Glutamatergic neuron (in vitro differentiated cells): ENCODE measurements at regions not wholly inside any gene's neighbourhood (a gene's known extent, or its start where the extent isn't known, plus 50 kb on each side); places are given as distances from the start of the nearest gene placed in this dataset.
A peak's percentile ranks its signal among the peaks of the same experiment; 100 is the strongest.

ENCODE experiments used
- DNase-seq: peaks from one replicate; pipeline ENCODE4 v3.0.0; 2022
- H3K27ac Mint-ChIP-seq: one replicate; pipeline ENCODE4 v1.8.0; 2020; ENCODE audit warnings: mild to moderate bottlenecking, mixed read lengths, inconsistent platforms; ENCODE audit not compliant: unreplicated experiment
- H3K27me3 Mint-ChIP-seq: one replicate; pipeline ENCODE4 v1.8.0; 2020; ENCODE audit warnings: mild to moderate bottlenecking, moderate library complexity, mixed read lengths, inconsistent platforms; ENCODE audit not compliant: unreplicated experiment
- H3K36me3 Mint-ChIP-seq: one replicate; pipeline ENCODE4 v1.8.0; 2020; ENCODE audit warnings: mild to moderate bottlenecking, mixed read lengths, inconsistent platforms; ENCODE audit not compliant: unreplicated experiment
- H3K4me1 Mint-ChIP-seq: one replicate; pipeline ENCODE4 v1.8.0; 2020; ENCODE audit warnings: mild to moderate bottlenecking, low read depth, mixed read lengths, inconsistent platforms; ENCODE audit not compliant: unreplicated experiment
- H3K4me3 Mint-ChIP-seq: one replicate; pipeline ENCODE4 v1.8.0; 2020; ENCODE audit warnings: mild to moderate bottlenecking, mixed read lengths, inconsistent platforms; ENCODE audit not compliant: unreplicated experiment
- H3K9me3 Mint-ChIP-seq: one replicate; pipeline ENCODE4 v1.8.0; 2020; ENCODE audit warnings: mild to moderate bottlenecking, moderate library complexity, mixed read lengths, inconsistent platforms; ENCODE audit not compliant: unreplicated experiment
- TF ChIP-seq, protein P1 (sequence below): fragments of 200-600 bp; sonication (generic); IDR thresholded peaks from one replicate; pipeline ENCODE4 v1.5.0; 2021; ENCODE audit not compliant: partially characterized antibody, unreplicated experiment

DNA sequence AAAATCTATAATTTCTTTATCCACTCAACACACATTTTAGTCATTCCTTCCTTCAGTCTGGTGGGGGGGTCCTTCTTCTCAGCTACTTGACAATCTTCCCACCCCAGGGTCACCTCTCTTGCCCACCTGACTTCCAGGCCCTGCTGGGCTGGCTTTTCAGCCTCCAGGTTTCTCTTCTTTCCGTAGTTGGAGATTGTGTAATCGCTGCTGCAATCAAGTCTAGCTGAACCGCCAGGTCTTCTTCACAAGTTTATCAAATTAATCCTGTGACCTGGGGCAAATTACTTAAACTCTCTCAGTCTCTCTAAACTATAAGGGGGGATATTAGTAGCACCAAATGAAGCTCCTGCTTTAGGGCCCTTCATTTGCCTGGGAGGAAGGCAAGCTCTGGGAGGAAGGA lies 102.9 kb upstream of the TNIP3 start:
- DNase-seq: no peak
- TF ChIP-seq, protein P1, sequence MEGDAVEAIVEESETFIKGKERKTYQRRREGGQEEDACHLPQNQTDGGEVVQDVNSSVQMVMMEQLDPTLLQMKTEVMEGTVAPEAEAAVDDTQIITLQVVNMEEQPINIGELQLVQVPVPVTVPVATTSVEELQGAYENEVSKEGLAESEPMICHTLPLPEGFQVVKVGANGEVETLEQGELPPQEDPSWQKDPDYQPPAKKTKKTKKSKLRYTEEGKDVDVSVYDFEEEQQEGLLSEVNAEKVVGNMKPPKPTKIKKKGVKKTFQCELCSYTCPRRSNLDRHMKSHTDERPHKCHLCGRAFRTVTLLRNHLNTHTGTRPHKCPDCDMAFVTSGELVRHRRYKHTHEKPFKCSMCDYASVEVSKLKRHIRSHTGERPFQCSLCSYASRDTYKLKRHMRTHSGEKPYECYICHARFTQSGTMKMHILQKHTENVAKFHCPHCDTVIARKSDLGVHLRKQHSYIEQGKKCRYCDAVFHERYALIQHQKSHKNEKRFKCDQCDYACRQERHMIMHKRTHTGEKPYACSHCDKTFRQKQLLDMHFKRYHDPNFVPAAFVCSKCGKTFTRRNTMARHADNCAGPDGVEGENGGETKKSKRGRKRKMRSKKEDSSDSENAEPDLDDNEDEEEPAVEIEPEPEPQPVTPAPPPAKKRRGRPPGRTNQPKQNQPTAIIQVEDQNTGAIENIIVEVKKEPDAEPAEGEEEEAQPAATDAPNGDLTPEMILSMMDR: no peak
- no peak overlapping the region for H3K4me3 Mint-ChIP-seq
- H3K4me1 Mint-ChIP-seq: no peaks in the 10 kb centered on the region
- H3K27me3 Mint-ChIP-seq: no peaks in the 10 kb centered on the region
- H3K27ac Mint-ChIP-seq: no peak overlapping the region
- H3K36me3 Mint-ChIP-seq: no peaks in the 10 kb centered on the region
- no peaks in the 10 kb centered on the region for H3K9me3 Mint-ChIP-seq

DNA sequence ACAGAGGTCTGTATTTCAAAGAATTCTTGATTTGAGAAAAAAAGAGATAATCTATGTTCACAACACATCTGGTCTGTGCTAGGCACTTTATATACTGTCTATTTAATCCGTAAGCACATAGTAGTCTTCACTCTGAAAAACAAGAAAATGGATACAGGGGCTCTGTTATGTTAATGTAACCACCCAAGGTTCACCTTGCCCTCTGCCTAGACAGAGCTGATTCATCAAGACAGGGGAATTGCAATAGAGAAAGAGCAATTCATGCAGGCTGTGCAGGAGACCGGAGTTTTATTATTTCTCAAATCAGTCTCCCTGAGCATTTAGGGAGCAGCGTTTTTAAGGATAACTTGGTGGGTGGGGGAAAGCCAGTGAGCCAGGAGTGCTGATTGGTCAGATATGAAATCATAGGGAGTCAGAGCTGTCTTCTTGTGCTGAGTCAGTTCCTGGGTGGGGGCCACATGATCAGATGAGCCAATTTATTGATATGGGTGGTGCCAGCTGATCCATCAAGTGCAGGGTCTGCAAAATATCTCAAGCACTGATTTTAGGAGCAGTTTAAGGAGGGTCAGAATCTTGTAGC lies 92.9 kb upstream of the TNIP3 start:
- no peaks in the 10 kb centered on the region for H3K4me1 Mint-ChIP-seq
- no peaks in the 10 kb centered on the region for H3K36me3 Mint-ChIP-seq
- H3K9me3 Mint-ChIP-seq: no peaks in the 10 kb centered on the region
- H3K4me3 Mint-ChIP-seq: no peak overlapping the region
- TF ChIP-seq, protein P1: no peak
- no peak overlapping the region for H3K27ac Mint-ChIP-seq
- DNase-seq: no peak
- peaks cover 2% of the 10 kb centered on the region for H3K27me3 Mint-ChIP-seq

DNA sequence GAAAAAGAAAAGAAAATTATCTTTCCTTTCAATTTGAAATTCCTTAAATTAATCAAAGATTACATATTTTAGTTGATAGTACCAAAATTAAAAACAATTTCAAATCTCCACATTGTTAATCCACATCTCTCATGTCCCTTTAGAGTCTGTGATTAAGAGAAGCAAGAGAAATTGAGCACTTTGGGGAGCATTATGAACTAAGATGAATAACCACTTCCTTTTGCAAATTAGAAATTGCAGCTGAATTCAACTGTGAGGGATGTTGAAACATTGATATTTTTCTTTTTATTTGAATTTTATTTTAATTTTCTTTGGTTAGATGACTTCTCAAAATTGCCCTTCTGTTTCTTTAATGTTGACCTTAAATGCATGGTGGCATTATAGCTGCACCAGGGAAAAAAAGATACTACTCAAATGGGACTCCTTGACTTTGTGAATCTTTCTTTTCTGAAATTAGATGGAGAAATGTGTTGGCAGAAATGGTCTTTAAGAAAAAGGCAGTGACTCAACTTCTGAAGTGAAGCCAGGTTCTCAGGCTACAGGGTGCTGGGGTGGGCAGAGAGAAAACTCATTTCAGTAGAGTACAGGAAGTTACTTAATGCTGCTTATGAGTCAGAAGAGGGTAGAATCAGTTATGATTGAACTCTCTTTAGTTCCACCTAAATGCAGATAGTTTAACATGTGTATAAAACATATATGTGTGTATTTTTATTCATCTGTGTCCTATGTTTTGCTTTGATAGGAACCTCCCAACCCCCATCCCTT lies 92.0 kb upstream of the TNIP3 start:
- Mint-ChIP-seq H3K4me3 (no peak overlapping the region), H3K36me3 (no peaks in the 10 kb centered on the region), H3K9me3 (no peaks in the 10 kb centered on the region), H3K27ac (no peak overlapping the region), H3K4me1 (no peaks in the 10 kb centered on the region), H3K27me3 (peaks cover 2% of the 10 kb centered on the region)
- TF ChIP-seq, protein P1: no peak
- DNase-seq: no peak

DNA sequence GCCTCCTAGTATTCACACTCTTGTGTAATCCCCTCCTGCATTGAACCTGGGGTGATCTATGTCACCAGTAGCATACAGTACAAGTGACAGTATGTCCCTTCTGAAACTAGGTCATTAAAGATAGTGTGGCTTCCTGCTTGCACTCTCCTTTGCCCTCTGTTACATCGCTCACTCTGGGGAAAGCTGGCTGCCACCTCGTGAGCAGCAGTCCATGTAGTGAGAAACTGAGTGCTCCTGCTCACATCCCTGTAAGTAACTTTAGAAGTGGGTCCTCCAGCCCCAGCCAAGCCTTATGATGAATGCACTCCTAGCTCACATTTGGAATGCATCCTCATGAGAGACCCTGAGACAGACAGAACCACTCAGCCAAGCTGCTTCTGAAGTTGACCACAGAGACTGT lies 89.8 kb upstream of the TNIP3 start:
- TF ChIP-seq, protein P1: no peak
- Mint-ChIP-seq H3K27me3 (peaks cover 2% of the 10 kb centered on the region), H3K36me3 (no peaks in the 10 kb centered on the region), H3K27ac (no peak overlapping the region), H3K4me1 (peaks cover under 1% of the 10 kb centered on the region), H3K4me3 (no peak overlapping the region), H3K9me3 (no peaks in the 10 kb centered on the region)
- no peak for DNase-seq

DNA sequence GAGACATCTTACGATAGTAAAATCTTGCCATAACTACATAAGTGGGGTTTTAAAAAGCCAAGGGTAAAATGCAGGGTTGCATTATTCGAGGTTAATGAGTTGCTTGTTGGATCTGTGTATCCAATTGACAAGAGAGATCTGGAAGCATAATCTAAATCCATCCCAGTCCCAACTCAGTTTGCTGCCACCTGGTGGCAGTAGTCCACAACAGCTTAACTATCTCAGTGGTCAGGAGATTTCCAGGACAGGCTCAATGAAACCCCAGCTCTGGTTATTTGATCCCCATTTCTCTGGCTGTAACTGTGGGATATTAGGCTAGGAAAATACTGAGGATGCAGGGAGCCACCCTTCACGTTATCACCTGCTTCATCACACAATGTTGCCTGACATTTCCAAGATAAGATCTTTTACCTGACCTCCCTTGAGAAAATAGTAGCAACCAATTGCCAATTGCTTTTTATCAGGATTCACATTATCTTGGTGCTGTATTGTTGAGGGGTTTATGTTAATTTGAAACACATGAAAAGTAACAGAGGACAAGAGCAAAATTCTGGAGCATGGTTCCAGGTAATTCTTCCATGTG lies 88.2 kb upstream of the TNIP3 start:
- TF ChIP-seq, protein P1: peak; percentile 89
- Mint-ChIP-seq H3K9me3 (no peaks in the 10 kb centered on the region), H3K27ac (no peak overlapping the region), H3K4me1 (peaks cover 12% of the 10 kb centered on the region), H3K27me3 (peaks cover 2% of the 10 kb centered on the region), H3K36me3 (no peaks in the 10 kb centered on the region), H3K4me3 (no peak overlapping the region)
- peak; percentile 81 for DNase-seq
